Non-pigmented ciliary epithelial cell (primary cell): ENCODE measurements at regions not wholly inside any gene's neighbourhood (a gene's known extent, or its start where the extent isn't known, plus 50 kb on each side); places are given as distances from the start of the nearest gene placed in this dataset.
"Not testable (repeated sequence)": the region's sequence is repeated elsewhere in the genome, so short reads cannot be mapped to it uniquely, and the experiment has no call there.

ENCODE experiments used
- DNase-seq: peaks from one replicate; pipeline ENCODE4 v3.0.0-alpha.2; 2010; ENCODE audit warnings: low read depth

DNA sequence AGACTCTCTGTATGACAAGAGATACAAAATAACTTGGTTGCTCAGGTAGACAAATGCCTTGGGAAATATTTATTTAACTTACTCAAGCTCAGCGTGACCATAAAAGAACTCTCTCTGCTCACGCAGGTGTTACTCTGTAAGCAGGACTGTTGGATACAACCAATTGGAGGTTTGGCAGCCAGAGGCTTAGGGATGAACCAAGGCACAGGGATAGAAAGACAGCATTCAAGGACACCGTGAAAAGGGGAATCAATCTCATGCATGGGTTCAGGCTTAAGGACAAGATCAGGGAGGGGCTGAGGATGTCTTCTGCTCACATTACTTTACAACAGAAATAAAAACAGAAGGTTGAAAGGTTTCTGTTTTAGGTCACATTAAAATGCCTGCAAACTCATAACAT lies 389.0 kb upstream of the BRINP1 start:
- DNase-seq = no peak

DNA sequence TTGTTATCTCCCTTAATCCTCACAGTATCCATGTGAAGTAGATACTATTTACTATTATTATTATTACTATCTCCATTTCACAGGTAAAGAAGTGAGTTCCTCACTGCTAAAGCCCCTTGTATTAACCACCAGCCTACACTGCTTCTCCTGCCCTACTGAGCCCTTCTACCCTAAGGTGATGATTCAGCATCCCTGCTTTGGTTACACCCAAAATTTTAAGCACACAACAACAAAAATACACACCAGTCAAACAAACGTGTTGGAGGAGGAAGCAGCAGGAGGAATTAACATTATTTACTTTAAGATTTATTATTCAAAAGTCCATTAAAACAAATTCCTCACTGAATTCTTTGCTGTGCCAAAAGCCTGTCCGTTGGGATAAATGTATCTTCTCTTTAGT lies 370.2 kb upstream of the BRINP1 start:
- no peak for DNase-seq

DNA sequence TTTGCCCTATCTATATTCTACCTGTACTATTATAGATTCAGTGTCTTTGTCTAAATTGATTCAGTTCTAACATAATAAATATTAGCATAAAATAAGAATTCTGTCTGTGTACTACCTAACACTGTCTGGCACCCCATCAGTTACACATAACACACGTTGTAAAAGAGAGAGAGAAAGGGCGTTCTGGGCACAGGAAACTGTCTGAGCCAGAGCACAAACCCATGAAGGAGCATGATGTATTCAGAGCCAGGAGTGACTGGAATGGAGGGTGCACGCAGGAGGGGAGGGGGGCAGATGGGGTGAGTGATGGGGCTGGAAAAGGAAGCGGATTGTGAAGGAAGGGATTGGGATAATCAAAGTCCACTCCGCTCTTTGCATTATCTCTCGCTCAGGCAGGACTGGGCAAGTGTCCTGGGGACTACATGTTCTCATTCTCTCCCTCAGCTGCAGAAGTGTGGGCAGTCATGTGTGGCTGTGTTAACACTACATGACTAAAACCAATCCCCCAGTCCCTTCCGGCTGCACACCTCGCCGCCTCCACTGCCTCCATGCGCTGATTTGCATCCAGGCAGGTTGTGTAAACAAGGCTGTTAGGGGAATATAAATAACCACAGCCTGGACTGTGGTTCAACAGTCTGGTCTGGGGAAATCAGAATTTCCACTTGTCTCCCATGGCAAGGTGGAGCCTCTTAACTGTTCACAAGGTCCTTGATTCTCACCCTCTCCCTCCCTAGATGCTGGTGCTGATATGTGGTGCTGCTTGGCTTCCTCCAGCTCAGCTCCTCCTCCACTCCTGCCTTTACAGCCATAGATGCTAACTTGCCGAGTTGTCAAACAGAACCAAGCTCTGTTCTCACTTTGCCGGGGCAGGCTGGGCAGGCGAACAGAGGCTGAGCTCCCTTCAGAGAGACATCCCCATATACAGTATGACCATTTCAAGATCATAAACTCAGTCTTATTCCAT lies 367.5 kb upstream of the BRINP1 start:
- no peak for DNase-seq

DNA sequence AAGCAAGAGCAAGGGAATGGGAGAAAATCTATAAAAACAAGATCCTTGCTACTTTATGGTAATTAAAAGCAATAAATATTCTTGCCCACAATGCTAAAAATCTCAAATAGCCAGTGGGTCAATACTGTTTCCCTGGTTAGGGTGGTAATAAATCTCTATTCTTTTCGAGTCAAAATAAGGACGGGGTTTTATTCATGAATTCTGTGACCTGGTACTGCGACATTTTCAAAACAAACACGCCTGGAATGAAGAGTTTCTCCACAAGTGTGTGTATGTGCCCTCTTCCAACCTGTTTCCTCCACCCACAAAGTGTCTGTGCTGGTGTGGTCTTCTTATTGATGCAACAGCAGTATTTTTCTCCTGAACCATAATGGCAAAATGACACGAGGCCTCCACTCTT lies 358.8 kb upstream of the BRINP1 start:
- DNase-seq = no peak

DNA sequence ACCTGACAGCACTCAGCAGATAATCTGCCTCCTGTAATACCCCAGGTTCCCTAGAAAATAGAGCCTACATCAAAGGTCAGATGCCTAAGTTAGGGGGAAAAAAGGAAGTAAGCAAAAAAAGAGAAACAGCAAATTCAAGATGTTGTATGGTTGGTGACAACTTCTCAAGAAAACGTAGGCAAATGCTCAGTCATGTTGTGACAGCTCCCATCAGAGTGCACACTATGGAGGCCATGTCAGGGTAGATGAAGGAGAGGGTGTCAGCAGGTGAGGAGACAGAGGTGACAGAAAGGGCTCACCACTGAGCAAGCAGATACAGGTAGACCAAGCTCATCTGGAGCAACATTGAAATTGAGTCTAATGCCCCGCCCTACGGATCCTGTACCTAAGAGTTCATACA lies 356.8 kb upstream of the BRINP1 start:
- no peak for DNase-seq

DNA sequence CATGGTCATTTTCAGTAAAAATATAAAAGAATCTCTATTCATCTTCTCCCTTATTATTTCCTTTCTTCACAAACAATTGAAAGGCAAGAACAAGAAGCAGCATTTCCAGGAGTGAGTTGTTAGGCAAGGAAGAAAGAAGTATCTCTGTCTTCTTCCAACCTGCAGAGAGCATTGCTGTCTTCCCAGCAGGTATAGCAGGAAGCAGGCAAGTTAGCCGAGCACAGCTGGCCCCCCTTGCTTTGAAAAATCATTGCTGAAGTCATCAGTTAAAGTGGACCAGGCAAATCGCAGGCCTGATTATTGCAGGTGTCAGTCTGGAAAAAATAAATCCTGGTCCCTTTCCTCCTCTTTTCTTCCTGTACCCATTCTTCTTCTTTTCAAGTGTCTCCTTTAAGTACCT lies 353.1 kb upstream of the BRINP1 start:
- DNase-seq = no peak

DNA sequence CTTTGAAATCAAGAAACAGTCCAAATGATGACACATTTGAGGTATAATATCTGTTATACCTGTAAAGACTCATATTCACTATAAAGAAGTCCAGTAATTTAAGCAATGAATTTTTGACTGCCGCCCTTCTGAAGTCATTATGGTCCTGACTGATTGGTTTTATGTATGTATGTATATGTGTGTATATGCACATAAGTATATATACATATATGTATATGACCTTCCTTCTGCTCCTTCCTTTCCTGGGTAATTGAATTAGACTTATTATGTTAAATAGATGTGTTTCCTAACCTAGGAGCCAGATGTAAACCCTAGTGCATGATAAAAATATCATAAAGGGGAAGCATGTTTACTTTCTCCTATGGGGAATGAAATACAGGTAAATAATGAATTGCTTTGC lies 343.1 kb upstream of the BRINP1 start:
- no peak for DNase-seq

DNA sequence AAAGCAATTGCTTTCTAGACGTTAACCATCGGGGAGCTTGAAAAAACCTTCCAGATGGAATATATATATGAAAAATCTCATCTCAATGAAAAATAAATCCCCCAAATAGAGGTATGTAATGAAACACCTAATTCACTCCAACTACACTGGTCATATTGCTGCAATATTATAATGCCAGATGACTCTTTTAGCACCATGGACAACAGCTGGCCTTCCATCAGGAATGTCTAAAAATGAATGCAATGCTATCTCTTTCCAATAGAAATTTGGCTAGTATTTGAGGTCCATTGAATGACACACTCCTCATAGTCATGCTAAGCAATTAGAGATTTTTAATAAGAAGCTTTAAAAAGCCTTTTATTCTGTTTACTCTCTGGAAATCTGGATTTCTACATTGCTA lies 340.2 kb upstream of the BRINP1 start:
- DNase-seq = no peak

DNA sequence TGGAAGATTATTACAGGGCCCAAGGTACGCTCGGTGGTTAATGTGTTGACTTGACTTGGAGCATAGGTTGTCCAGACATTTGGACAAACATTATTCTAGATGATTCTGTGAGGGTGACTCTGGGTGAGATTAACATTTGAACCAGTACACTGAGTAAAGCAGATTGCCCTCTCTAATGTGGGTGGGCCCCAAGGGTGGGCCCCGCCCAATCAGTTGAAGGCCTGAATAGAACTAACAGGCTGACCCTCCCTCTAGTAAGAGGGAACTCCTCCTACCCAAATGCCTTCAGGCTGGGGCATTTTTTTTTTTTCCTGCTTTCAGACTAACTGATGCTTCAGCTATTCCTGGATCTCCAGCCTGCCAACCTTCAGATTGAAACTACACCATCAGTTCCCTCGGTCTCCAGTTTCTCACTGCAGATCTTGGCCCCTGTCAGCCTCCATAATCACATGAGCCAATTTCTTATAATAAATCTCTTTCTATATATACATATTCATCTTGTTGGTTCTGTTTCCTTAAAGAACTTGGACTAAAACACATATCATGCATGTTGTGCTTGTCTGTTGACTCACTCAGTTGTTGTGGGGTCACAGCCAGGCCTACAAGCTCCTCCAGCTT lies 338.1 kb upstream of the BRINP1 start:
- DNase-seq = no peak

DNA sequence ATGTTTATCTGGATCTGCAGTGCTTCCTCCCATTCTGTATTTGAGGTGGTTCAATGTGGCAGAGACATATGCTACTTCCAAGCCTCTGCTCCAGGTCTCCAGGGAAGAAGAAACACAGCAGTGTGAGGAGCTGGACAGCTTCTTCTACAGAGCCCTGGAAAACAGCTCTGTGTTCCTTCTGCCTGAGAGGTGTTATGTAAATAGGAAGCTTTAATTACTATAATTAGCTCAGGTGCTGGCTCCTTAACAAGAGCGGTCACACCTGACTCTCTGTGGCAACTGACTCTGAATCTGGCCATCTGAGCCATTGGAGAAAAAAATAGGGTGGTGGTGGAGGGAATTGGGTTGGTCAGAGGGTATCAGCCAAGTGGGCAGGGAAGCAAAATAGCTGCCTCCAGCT lies 332.4 kb upstream of the BRINP1 start:
- no peak for DNase-seq

DNA sequence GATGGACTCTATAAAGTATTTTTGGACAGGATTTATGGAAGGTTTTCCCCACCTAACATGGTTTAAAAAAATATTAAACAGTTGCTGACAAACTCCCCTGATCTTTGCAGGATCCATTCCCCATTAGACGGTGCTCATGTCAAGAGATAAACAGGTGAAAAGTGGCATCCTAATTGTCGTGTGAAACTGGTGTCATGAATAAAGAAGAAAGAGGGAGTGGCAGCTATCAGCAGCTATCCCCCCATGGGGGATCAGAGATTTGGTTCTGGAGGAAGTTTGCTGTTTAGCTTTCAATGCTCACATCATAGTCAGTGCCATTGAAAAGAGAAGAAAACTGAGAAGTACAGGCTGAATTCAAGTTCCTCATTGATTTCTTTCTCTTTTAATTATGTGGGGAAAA lies 329.3 kb upstream of the BRINP1 start:
- DNase-seq = no peak

DNA sequence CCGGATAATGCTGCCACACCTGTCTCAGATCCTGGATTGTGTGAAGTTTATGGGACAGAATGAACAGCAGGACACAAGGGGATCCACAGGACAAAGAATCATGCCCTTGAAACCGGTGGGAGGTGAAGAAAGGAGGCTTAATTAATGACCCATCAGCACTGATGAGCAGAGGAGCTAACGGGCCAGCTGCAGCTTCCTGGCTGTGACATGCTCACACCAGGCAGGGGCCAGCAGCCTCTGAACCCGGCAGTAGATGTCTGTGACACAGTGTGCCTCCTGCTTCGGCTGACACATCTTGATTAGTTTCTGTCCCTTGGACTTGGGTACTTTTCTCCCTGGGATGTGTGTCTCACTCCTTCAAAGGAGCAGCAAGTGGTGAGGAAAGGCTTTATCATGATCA lies 328.8 kb upstream of the BRINP1 start:
- DNase-seq = no peak

DNA sequence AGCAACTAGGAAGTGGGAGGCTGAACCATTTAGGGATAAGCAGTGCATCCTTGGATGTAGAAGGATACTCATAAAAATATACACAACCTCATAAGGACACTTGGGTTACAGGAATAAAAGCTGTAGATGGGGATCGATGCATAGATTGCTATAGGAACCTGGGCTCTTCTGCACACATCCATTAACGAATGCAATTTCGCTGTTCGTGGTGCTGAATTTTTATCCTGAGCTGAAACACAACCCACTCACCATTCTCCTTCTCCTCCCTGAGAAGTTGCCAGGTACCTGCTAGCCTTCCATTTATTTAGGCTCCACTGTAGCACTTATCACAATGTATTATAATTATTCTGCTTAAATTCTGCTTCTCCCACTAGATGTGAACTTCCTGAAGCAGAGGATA lies 320.6 kb upstream of the BRINP1 start:
- no peak for DNase-seq

DNA sequence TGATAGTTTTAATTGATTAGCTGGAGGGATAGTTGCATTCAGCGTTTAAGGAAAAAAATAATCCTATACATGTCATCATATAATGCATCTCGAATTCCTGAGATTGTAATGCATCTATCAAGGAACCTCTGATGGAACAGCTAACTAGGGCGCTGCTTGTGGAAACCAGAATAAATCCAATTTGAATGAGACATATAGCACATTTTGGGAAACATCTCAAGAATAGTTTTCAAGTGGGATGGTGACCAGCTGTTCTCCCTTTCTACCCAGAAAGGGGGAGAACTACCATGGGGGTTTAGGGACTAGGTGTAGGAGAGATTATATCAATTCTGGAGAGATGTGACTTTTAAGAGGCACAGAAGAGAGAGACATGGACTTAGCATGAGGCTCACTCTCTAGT lies 319.3 kb upstream of the BRINP1 start:
- DNase-seq = no peak

DNA sequence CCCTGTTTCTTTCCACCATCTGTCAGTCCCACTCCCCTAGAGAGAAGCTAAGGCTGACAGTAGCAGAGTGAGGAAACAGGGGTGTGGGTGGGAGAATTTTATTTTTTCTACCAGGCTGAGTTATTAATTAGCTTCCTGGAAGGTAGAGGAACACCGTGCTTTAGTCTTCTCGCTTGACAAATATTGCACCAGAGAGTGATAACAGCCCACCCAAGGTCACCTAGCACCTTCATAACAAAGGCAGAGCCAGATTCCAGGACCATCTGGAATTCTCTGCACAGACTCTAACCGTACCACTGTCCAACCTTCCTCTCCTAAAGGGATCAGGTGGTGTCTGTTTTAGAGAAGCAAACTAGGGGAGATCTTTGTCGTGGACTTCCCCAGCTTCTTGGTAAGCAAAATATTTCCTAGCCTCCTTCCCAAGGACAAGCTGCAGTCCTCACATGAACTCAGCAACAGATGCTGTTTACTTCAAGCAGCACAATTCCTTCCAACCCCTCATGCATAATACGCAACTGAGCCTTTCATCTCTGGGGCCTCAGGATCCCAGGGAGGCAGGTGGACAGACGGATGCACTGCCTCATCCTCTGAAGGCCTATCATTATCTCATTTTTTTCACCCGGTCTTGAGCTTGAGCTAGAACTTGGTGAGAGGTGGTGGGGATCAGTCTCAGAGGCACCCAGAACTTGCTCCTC lies 308.7 kb upstream of the BRINP1 start:
- no peak for DNase-seq

DNA sequence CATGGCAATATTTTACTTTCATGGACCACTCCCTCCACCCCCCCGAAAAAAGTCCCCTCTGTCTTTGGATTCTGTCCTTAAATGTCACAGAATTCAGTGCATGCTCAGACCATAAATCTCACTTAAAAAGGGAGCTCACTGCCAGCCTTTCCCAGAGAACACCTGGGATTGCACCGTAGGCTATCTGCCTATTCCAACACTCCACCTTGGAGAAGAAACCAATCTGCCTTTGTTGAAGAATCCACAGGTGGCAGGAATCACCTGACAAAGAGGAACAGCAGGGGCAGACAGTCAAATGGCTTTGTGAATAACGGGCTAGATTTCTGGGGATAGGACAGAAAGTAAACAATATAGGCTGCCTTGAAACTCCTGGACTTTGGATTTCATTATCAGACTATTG lies 306.7 kb upstream of the BRINP1 start:
- DNase-seq = no peak

DNA sequence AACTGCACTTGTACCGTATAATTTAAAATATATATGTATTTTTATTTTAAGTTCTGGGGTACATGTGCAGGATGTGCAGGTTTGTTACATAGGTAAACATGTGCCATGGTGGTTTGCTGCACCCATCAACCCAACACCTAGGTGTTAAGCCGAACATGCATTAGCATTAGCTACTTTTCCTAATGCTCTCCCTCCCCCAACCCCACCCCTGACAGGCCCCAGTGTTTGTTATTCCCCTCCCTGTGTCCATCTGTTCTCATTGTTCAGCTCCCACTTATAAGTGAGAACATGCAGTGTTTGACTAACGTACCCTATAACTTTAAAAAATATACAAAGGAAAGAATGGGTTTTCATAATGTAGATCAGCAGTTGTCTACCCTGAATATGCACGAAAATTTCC lies 303.5 kb upstream of the BRINP1 start:
- not testable (repeated sequence) for DNase-seq

DNA sequence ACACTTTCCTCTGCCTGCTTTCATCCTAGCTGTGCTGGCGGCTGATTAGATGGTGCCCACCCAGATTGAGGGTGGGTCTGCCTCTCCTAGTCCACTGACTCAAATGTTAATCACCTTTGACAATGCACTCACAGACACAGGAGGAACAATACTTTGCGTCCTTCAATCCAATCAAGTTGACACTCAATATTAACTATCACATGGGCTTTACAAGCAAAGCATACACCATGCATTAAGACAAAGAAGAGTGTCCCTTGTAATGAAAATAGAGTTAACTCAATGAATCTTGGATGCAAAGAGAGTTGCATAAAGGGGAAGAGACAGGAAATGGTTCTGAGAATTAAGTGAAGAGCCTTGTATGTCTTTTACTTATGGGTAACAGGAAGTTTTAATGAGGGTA lies 298.7 kb upstream of the BRINP1 start:
- DNase-seq = no peak

DNA sequence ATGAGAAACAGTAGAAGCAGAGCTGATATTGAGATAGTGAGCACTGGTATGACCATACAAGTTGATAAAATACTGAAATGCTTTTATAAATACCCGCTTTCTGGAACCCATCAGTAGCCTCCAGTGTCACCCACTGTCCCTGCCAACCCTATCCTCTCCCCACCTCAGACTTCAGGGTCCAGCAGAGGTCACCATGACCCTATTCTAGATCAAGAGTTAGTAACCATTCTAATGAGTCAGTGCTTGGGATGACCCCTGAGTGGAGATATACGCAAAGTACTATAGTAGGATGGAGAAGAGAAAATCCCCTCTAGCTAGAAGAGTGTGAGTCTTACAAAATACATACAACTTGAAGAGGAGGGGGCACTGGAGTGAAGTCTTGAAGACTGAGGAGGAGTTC lies 297.9 kb upstream of the BRINP1 start:
- no peak for DNase-seq

DNA sequence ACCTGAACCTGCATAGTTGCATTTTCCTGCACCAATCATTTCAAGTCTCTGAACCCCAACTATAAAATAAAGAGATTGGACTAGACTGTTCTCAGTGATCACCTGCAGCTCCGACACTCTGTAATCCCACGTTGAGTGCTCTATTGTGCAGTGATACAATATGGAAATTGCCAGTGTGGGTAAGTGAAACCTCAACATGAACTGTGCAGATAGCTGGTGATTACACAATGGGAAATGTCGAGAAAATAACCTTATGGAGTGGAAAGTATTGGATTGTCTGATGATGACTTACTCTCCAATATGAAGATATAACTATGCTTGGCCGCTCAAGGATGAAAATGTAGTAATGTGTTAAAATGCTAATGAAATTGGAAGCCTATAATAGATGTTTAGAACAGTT lies 293.1 kb upstream of the BRINP1 start:
- no peak for DNase-seq

DNA sequence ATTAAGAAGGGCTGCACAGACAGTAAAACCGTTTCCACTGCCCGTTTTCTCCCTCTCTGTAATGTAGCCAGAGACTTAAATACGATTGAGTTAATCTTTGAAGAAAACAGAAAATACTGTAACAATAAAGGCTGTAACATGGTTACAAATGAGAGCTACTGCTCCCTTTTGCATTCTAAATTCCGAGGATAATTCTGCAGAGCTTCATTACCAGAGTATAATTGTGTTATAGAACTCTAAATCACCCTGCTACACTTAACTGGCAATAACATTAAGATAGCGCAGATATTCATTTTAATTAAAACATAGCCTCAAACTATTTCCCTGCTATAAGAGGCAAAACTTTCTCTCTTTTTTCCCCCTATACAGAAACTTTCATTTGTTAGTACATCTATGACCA lies 283.7 kb upstream of the BRINP1 start:
- no peak for DNase-seq

DNA sequence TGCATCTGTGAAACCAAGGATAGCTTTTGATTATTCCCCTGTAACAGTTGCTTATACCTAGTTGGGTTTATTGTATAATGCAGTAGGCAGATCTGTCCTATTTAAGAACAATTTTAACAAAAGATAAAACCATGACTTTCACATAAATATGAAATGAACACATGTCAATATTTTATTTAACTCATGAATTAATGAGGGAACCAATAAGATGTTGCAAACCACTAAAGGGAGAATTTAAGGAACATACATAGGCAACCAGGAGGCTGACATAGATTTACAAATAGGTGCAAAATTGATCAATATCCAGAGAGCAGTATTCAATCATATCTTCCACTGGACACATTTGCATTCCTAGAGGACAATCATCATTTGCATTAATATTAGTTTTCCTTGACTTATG lies 280.0 kb upstream of the BRINP1 start:
- no peak for DNase-seq

DNA sequence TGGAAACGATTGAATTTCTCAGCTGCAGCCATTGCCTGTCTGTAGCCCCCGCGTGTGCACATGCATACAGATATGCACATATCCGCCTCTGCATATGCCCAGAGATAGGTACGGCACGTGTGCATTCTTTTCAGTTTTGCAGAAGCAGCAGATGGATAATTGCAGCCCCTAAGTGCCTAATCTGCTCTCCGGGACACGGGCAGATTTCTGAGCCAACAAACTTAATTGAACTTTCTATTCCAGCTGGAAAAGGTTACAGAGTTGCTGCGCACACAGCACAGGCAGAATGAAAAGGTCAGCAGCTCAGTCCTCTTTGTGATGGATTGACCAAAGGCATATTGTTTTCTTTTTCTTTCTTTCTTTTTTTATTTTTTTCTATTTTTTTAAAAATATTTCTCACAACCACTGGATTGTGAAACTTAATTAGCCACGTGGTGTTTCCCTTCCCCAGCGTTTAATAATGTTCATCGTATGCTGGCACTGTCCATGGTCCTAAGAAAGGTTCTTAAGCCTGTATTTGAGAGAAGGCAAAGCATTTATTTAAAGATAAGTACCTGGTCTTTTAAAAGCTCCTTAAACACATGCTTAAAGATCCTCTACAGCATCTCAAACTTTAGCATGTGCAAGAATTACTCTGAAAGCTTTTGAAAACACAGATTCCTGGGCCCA lies 270.2 kb upstream of the BRINP1 start:
- no peak for DNase-seq
